Progenitor cell of endocrine pancreas (in vitro differentiated cells): ENCODE measurements at regions not wholly inside any gene's neighbourhood (a gene's known extent, or its start where the extent isn't known, plus 50 kb on each side); places are given as distances from the start of the nearest gene placed in this dataset.

Experiments used
- DNase-seq: peaks from one replicate; pipeline ENCODE4 v3.0.0; 2021; ENCODE audit warnings: low spot score; ENCODE audit not compliant: unreplicated experiment
- H3K27ac Mint-ChIP-seq: 2 replicates; pipeline ENCODE4 v1.8.0; 2021; ENCODE audit warnings: mild to moderate bottlenecking, moderate library complexity, mixed read lengths
- H3K27me3 Mint-ChIP-seq: 2 replicates; pipeline ENCODE4 v1.8.0; 2021; ENCODE audit warnings: mixed read lengths
- H3K36me3 Mint-ChIP-seq: 2 replicates; pipeline ENCODE4 v1.8.0; 2022; ENCODE audit warnings: mixed read lengths; ENCODE audit not compliant: insufficient read depth
- H3K4me1 Mint-ChIP-seq: 2 replicates; pipeline ENCODE4 v1.8.0; 2021; ENCODE audit warnings: low read depth, mixed read lengths
- H3K4me3 Mint-ChIP-seq: 2 replicates; pipeline ENCODE4 v1.8.0; 2021; ENCODE audit warnings: low read depth, mild to moderate bottlenecking, moderate library complexity, mixed read lengths
- H3K9me3 Mint-ChIP-seq: 2 replicates; pipeline ENCODE4 v1.8.0; 2021; ENCODE audit warnings: low read depth, mixed read lengths
- TF ChIP-seq, protein P1 (sequence below): fragments of 200-600 bp; sonication (generic); IDR thresholded peaks from one replicate; pipeline ENCODE4 v1.5.0; 2021; ENCODE audit warnings: antibody characterized with exemption, mild to moderate bottlenecking; ENCODE audit not compliant: unreplicated experiment

DNA sequence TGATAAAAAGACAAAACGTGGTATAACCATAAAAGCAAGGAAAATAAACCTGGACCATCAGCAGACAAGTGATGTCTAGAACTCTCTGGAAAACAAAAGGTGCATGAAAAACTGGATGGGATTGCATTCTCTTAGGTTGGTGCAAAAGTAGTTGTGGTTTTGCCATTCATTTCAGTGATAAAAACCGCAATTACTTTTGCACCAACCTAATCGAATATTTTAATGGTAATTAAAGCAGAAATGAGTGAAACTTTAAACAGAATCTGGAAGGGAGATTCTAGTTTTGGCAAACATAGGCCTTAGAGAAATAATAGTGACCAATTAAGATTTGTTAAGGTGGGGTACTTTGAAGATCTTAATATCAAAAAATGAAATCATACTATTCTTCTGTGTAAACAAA is 800.8 kb upstream of the GYPC start:
- H3K4me3 Mint-ChIP-seq = no peak overlapping the region
- no peaks in the 10 kb centered on the region for H3K27me3 Mint-ChIP-seq
- H3K9me3 Mint-ChIP-seq = no peaks in the 10 kb centered on the region
- DNase-seq = no peak
- no peaks in the 10 kb centered on the region for H3K4me1 Mint-ChIP-seq
- no peak overlapping the region for H3K27ac Mint-ChIP-seq
- no peaks in the 10 kb centered on the region for H3K36me3 Mint-ChIP-seq
- TF ChIP-seq, protein P1, sequence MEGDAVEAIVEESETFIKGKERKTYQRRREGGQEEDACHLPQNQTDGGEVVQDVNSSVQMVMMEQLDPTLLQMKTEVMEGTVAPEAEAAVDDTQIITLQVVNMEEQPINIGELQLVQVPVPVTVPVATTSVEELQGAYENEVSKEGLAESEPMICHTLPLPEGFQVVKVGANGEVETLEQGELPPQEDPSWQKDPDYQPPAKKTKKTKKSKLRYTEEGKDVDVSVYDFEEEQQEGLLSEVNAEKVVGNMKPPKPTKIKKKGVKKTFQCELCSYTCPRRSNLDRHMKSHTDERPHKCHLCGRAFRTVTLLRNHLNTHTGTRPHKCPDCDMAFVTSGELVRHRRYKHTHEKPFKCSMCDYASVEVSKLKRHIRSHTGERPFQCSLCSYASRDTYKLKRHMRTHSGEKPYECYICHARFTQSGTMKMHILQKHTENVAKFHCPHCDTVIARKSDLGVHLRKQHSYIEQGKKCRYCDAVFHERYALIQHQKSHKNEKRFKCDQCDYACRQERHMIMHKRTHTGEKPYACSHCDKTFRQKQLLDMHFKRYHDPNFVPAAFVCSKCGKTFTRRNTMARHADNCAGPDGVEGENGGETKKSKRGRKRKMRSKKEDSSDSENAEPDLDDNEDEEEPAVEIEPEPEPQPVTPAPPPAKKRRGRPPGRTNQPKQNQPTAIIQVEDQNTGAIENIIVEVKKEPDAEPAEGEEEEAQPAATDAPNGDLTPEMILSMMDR = no peak

DNA sequence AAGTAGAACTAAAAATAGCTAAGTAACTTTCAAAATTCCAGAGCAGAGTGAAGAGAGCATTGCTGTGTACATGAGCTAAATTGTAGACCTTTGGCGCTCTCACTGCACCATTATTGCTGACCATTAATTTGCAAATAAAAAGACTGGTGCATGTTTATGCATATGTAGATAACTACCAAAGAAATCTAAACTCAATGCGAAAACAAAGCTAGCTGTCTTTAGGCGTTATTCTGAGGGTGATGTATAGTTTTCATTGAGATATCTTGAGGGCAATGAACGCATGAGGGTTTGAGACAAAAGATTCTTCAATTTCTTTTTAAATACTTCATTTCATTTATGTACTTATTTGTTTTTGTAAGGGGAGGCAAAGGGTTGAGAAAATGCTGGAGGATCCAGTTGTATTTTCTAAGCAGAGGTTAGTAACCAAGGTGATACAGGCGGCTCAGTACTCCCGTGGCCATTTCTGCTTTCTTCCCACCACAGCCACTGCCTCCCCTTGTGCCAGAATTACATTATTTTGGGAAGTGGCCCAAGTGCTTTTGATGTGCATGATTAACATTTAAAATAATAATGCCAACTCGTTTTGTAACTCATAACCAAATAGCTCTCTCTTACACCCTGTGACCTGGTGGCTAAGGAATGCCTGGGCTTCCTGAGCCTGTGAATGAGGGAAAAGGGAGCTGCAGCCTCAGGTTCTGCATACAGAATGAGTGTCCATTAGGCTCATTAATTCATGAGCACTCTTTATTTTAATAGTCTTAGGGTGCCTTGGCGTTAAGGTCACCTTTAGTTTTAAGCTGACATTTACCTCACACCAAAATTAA is 797.8 kb upstream of the GYPC start:
- Mint-ChIP-seq H3K9me3 (no peaks in the 10 kb centered on the region), H3K36me3 (no peaks in the 10 kb centered on the region), H3K27ac (no peak overlapping the region), H3K27me3 (no peaks in the 10 kb centered on the region), H3K4me3 (no peak overlapping the region), H3K4me1 (no peaks in the 10 kb centered on the region)
- TF ChIP-seq, protein P1 = no peak
- DNase-seq = no peak

DNA sequence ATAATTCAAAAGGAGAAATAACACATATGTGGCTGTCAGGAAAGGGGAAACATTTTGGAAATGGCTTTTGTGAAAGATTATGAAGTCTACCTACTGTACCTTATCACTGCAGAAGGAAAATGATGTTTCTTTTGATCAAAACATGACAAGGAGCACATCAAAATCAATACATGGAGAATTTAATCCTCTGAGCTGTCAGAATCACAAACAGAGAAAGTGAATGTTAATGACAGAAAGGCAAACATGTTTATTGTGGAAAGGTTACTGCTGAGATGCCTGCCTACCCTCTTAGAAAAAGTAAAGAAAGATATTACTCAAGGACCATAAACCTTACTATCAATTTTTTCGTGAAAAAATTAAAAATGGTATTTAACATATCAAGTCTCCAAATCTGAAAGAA is 794.5 kb upstream of the GYPC start:
- H3K4me1 Mint-ChIP-seq = no peaks in the 10 kb centered on the region
- TF ChIP-seq, protein P1 = no peak
- no peak for DNase-seq
- no peak overlapping the region for H3K27ac Mint-ChIP-seq
- H3K36me3 Mint-ChIP-seq = no peaks in the 10 kb centered on the region
- no peak overlapping the region for H3K4me3 Mint-ChIP-seq
- no peaks in the 10 kb centered on the region for H3K27me3 Mint-ChIP-seq
- H3K9me3 Mint-ChIP-seq = no peaks in the 10 kb centered on the region

DNA sequence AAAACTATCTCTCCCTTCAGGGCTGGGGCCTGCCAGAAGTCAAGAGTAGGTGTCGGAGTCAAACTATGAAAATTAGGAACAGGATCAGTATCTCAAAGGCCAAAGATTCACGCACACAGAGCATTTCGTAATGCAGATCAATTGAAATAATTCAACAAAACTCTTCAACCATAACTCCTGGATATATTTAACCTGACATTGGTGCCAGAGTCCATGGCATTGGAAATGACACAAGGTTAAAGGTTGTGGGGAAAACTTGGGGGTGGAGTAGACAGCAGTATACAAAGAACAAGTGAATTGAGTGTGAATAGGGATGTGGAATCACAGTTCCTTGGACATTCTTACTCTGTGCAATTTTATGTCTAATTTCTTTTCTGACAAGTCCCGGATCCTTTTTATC is 788.0 kb upstream of the GYPC start:
- Mint-ChIP-seq H3K4me3 (no peak overlapping the region), H3K27ac (no peak overlapping the region), H3K36me3 (no peaks in the 10 kb centered on the region), H3K4me1 (no peaks in the 10 kb centered on the region), H3K9me3 (peaks cover 3% of the 10 kb centered on the region), H3K27me3 (no peaks in the 10 kb centered on the region)
- TF ChIP-seq, protein P1 = no peak
- no peak for DNase-seq

DNA sequence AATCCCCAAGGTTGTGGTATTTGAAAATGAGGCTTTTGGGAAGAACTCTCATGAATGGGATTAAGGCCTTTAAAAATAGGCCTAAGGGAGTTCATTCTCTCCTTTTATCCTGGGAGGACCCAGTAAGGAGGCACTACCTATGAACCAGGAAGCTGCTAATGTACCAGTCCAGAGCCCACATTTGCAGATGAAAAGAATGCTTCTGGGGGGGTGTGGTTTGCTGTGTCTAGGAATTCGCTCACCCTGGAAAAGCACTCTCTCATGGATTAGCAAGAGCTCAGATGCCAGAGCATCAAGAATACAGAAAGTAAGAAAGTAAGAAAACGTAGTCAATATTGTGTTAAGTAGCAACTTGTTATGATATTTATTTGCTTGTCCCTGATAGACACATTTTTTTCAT is 785.7 kb upstream of the GYPC start:
- no peaks in the 10 kb centered on the region for H3K4me1 Mint-ChIP-seq
- no peaks in the 10 kb centered on the region for H3K27me3 Mint-ChIP-seq
- no peaks in the 10 kb centered on the region for H3K36me3 Mint-ChIP-seq
- TF ChIP-seq, protein P1 = no peak
- H3K9me3 Mint-ChIP-seq = peaks cover 3% of the 10 kb centered on the region
- H3K27ac Mint-ChIP-seq = no peak overlapping the region
- H3K4me3 Mint-ChIP-seq = no peak overlapping the region
- DNase-seq = no peak
